Central memory CD4-positive, alpha-beta T cell (primary cell): ENCODE measurements at regions not wholly inside any gene's neighbourhood (a gene's known extent, or its start where the extent isn't known, plus 50 kb on each side); places are given as distances from the start of the nearest gene placed in this dataset.
"Not testable (repeated sequence)": the region's sequence is repeated elsewhere in the genome, so short reads cannot be mapped to it uniquely, and the experiment has no call there.

ENCODE experiments used
- DNase-seq: peaks from one replicate; pipeline ENCODE4 v3.0.0; 2022

DNA sequence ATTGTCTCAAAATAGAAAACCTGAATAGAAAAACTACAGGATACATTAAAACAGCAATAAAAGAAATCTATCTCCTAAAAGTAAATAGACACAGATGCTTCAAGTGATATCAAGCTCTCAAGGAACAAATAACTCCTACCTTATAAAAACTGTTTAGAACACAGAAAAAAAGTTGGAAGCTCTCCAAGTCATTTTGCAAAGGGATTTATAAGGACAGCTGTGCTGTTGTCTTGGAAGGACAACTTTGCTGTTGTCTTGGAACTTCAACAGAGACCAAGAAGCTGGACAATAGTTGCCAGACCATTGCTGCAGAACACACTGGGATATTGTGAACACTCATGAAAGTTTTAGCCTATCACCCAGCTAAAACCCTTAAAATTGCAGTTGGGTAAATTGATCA is 780.7 kb downstream of the FLRT2 start:
- DNase-seq, result no peak

GRCh38 chr14:86310148-86310547 is 780.2 kb downstream of the FLRT2 start:
- DNase-seq, result no peak

DNA sequence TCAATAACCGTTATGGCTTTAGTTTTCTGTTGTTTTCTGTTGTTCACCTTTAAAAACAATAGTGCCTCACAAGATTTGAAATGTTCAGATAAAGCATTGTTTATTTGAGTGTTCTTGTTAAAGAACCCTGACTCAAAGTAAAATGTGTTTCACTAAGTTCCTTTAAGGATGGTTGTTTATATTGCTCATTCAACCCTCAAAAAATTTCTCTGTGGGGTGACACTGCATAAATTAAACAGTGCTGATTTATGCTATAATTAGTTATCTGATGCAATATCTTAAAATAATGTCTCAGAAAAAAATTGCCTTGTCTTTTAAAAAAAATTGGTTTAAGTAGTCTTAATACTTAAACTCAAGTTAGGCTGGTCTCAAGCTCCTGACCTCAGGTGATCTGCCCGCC is 775.1 kb downstream of the FLRT2 start:
- no peak for DNase-seq

- no peak for DNase-seq
These were observed 770.0 kb downstream of the FLRT2 start for GRCh38 chr14:86299994-86300393.

- no peak for DNase-seq
These were observed 766.2 kb downstream of the FLRT2 start for GRCh38 chr14:86296173-86296572.

GRCh38 chr14:86288336-86288735 is 758.4 kb downstream of the FLRT2 start:
- DNase-seq, result no peak

- DNase-seq, result no peak
These were observed 749.5 kb downstream of the FLRT2 start for GRCh38 chr14:86279405-86279804.

GRCh38 chr14:86257973-86258372 is 728.0 kb downstream of the FLRT2 start:
- no peak for DNase-seq

GRCh38 chr14:86243158-86243557 is 713.2 kb downstream of the FLRT2 start:
- no peak for DNase-seq

DNA sequence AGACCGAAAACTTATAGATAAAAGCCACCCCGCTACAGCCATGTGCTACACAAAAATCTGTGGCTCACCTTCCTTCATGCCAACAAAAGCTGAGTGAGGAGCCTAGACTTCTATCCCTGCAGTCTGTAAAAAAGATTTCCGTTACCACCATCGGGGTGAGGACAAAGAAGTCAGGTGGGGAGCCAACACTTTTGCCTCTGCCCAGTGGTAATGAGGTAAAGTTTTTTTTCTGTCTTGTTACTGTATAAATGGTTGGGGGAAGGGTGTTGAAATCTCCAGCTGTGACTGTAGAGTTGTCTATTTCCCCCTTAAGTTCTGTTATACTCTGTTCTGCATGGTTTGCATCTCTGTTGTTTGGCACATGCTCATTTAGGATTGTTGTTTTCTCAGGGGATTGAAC is 707.8 kb downstream of the FLRT2 start:
- no peak for DNase-seq

DNA sequence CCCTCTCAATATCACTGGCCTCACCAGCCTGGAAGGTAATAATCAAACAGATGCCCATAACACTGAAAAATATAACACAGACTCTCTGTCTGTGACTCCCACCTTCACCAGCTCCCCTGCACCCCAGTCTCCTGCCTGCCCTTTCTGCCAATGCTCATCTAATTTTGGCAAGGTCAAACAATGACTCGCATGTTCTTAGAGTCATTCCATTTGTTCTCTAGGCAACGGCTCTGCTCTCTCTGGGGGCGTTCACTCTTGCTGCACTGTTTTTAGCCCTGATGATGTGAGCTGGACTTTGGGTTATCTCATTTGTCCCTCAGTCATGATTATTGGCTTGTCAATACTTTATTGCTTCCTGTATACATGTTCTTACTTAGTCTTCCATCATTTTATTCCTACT is 691.8 kb downstream of the FLRT2 start:
- DNase-seq, result no peak

DNA sequence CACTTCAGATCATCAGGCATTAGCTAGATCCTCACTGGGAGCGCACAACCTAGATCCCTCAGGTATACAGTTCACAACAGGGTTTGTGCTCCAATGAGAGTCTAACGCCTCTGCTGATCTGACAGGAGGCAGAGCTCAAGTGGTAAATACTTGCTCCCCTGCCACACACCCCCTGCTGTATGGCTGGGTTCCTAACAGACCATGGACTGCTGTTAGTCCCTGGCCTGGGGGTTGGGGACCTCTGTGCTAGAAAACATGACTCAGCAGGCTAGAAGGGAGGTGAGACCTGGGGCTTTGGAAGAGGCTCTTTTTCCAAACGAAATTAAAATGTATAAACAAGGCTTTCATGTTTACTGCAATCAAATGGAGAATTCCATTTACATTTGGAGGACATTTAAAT is 691.1 kb downstream of the FLRT2 start:
- DNase-seq, result no peak

- DNase-seq, result no peak
These were observed 687.6 kb downstream of the FLRT2 start for GRCh38 chr14:86217523-86217922.

- DNase-seq, result no peak
These were observed 673.9 kb downstream of the FLRT2 start for GRCh38 chr14:86203843-86204242.

GRCh38 chr14:86196471-86196870 is 666.5 kb downstream of the FLRT2 start:
- DNase-seq, result no peak

GRCh38 chr14:86193756-86194155 is 663.8 kb downstream of the FLRT2 start:
- no peak for DNase-seq

DNA sequence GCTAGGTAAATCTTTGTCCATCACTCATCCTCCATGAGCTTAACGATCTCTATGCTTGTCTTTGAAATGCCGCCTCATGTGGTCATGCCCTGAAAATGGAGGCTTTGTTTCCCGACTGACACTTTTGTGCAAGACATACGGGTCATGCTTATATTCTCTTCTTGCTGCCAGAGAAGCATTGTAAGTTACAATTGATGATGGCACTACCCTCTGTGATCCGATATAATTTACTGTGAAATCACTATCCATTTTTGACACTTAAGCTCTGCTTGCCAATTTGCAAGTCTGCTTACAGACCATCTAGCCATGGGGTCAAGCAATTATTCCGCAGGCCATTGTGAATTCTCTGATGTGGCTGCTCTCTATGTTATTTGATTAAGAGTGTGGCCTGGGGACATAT is 650.0 kb downstream of the FLRT2 start:
- no peak for DNase-seq

DNA sequence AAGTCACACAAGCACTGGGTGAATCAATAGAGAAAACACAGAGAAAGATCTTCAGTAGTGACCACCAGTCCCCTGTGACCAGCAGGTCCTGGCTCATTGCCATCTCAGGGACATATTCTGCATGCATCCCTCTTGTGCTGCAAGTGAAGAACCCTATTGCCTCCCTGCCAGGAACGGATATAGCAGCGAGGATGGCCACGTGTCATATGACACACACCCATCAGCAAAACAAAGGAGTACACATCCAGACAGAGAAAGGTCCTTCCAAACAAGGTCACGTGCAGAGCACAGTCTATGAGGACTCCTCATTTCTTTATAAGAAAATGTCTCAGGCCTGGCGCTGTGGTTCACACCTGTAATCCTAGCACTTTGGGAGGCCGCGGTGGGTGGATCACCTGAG is 638.4 kb downstream of the FLRT2 start:
- no peak for DNase-seq

DNA sequence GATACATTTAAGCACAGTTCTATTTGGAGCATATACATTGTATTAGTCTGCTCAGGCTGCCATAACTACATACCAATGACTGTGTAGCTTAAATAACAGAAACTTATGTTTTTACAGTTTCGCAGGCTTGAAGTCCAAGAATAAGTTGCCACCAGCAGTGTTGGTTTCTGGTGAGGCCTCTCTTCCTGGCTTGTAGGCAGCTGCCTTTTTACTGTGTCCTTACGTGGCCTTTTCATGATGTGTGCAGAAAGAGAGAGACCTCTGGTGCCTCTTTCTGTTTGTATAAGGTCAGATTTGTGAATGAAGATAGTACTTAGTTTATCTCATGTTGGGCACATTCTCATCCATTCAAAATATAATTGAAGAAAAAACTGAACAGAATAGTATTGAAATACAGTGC is 636.6 kb downstream of the FLRT2 start:
- no peak for DNase-seq

GRCh38 chr14:86153480-86153879 is 623.5 kb downstream of the FLRT2 start:
- no peak for DNase-seq

DNA sequence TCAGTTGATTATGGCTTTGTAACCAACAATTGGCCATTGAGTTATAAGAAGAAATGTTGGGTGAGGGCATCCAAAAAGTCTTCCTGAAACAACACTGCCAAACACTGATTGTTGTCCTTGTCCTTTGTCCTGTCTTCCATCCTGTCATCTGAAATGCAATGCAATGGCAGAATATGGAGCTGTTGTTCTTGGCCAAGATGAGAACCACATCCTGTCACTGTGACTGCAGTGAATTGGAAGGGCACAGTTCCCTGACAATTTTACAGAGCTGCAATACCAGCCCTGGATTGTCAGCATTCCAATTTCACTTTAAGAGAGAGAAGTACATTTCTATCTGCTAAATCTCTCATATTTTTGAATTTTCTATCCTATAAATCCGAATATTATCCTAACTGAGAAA is 613.3 kb downstream of the FLRT2 start:
- no peak for DNase-seq

- no peak for DNase-seq
These were observed 612.0 kb downstream of the FLRT2 start for GRCh38 chr14:86141966-86142365.

- DNase-seq, result no peak
These were observed 599.5 kb downstream of the FLRT2 start for GRCh38 chr14:86129426-86129825.

DNA sequence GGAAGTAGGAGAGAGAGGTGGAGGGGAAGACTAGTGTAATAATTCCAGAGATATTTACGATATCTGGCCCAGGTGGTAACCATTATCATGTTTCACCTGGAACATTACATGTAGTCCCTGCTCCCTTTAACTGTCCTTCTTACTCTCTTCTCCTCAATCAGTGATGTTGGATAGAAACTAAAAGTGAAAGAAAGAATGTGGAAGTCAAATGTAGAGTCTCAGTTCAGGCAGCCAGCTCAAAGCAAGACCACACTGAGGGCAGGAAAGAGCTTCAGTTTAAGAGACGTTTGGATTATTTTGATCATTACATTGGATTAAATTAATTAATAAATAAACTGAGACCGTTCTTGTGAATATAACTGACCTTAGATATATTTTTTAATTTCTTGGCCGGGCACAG is 594.4 kb downstream of the FLRT2 start:
- no peak for DNase-seq

GRCh38 chr14:86115972-86116371 is 586.0 kb downstream of the FLRT2 start:
- no peak for DNase-seq

GRCh38 chr14:86110871-86111270 is 580.9 kb downstream of the FLRT2 start:
- DNase-seq, result not testable (repeated sequence)
